Trophoblast cell (in vitro differentiated cells and primary cell): ENCODE measurements at regions not wholly inside any gene's neighbourhood (a gene's known extent, or its start where the extent isn't known, plus 50 kb on each side); places are given as distances from the start of the nearest gene placed in this dataset.

Experiments
- DNase-seq, 2 donors: peaks; one replicate each; pipeline ENCODE4 v3.0.0-alpha.2; 2016
- H2AFZ ChIP-seq: 2 replicates; pipeline ENCODE4 v1.6.1; 2013; ENCODE audit warnings: low read length, moderate library complexity, mild to moderate bottlenecking; ENCODE audit not compliant: insufficient read depth, poor library complexity
- H2AK5ac ChIP-seq: 2 replicates; pipeline ENCODE4 v1.6.1; 2013; ENCODE audit warnings: mild to moderate bottlenecking, low read length
- H2BK120ac ChIP-seq: 2 replicates; pipeline ENCODE4 v1.6.1; 2013; ENCODE audit warnings: low read length, mild to moderate bottlenecking, moderate library complexity; ENCODE audit not compliant: insufficient read depth, poor library complexity
- H2BK12ac ChIP-seq: 2 replicates; pipeline ENCODE4 v1.6.1; 2013; ENCODE audit warnings: mild to moderate bottlenecking, low read length, moderate library complexity
- H2BK5ac ChIP-seq: 2 replicates; pipeline ENCODE4 v1.6.1; 2013; ENCODE audit warnings: low read length, low read depth, moderate library complexity, mild to moderate bottlenecking; ENCODE audit not compliant: poor library complexity
- H3K14ac ChIP-seq: 2 replicates; pipeline ENCODE4 v1.6.1; 2013; ENCODE audit warnings: mild to moderate bottlenecking, low read length
- H3K18ac ChIP-seq: 2 replicates; pipeline ENCODE4 v1.6.1; 2013; ENCODE audit warnings: mild to moderate bottlenecking, low read length
- H3K23ac ChIP-seq: 2 replicates; pipeline ENCODE4 v1.6.1; 2013; ENCODE audit warnings: low read length
- H3K27ac ChIP-seq: 2 replicates; pipeline ENCODE4 v1.5.1; 2013; ENCODE audit warnings: low read depth, mild to moderate bottlenecking, inconsistent platforms, low read length, moderate library complexity
- H3K27me3 ChIP-seq: 2 replicates; pipeline ENCODE4 v1.6.1; 2013; ENCODE audit warnings: inconsistent platforms, mild to moderate bottlenecking, low read length, moderate library complexity; ENCODE audit not compliant: insufficient read depth
- H3K36me3 ChIP-seq, 2 experiments: 1 replicate in 1 of 2; 2 replicates in 1 of 2; pipeline ENCODE4 v1.6.1; 2013; ENCODE audit warnings: low read length in 2 of 2, mild to moderate bottlenecking in 2 of 2, moderate library complexity in 1 of 2; ENCODE audit not compliant: insufficient read depth in 2 of 2, control insufficient read depth in 1 of 2
- H3K4ac ChIP-seq: 2 replicates; pipeline ENCODE4 v1.6.1; 2013; ENCODE audit warnings: low read depth, mild to moderate bottlenecking, low read length, moderate library complexity
- H3K4me1 ChIP-seq, 2 experiments: 1 replicate in 1 of 2; 2 replicates in 1 of 2; pipeline ENCODE4 v1.6.1; 2013; ENCODE audit warnings: low read length in 2 of 2, mild to moderate bottlenecking in 2 of 2, moderate library complexity in 1 of 2; ENCODE audit not compliant: insufficient read depth in 2 of 2, control insufficient read depth in 1 of 2
- H3K4me2 ChIP-seq: 2 replicates; pipeline ENCODE4 v1.6.1; 2013; ENCODE audit warnings: inconsistent platforms, mild to moderate bottlenecking, low read length, moderate library complexity
- H3K4me3 ChIP-seq: 2 replicates; pipeline ENCODE4 v1.5.1; 2013; ENCODE audit warnings: mild to moderate bottlenecking, low read depth, low read length, inconsistent platforms
- H3K79me1 ChIP-seq: one replicate; pipeline ENCODE4 v1.6.1; 2013; ENCODE audit warnings: low read length
- H3K79me2 ChIP-seq: 2 replicates; pipeline ENCODE4 v1.6.1; 2013; ENCODE audit warnings: low read length, mild to moderate bottlenecking; ENCODE audit not compliant: control insufficient read depth, insufficient read depth, poor library complexity
- H3K9ac ChIP-seq: 2 replicates; pipeline ENCODE4 v1.6.1; 2013; ENCODE audit warnings: mild to moderate bottlenecking, low read length
- H3K9me3 ChIP-seq: 2 replicates; pipeline ENCODE4 v1.6.1; 2013; ENCODE audit warnings: low read depth, mild to moderate bottlenecking, control low read depth, inconsistent platforms, low read length; ENCODE audit not compliant: insufficient read depth
- H4K12ac ChIP-seq: 2 replicates; pipeline ENCODE4 v1.6.1; 2013; ENCODE audit warnings: low read depth, mild to moderate bottlenecking, low read length, moderate library complexity
- H4K8ac ChIP-seq: 2 replicates; pipeline ENCODE4 v1.6.1; 2013; ENCODE audit warnings: low read depth, mild to moderate bottlenecking, low read length, moderate library complexity
- H4K91ac ChIP-seq: one replicate; pipeline ENCODE4 v1.6.1; 2013; ENCODE audit warnings: low read depth, mild to moderate bottlenecking, low read length, moderate library complexity
- whole genome bisulfite sequencing: extraction: QIAGEN DNeasy Blood & Tissue Kit; methylation state at CpG from one replicate; pipeline ENCODE4 v1.1.7; 2013; ENCODE audit warnings: missing lambda C conversion rate; ENCODE audit not compliant: insufficient read length, insufficient coverage; ENCODE audit errors: extremely low coverage; 5-methylcytosine and 5-hydroxymethylcytosine counted together

DNA sequence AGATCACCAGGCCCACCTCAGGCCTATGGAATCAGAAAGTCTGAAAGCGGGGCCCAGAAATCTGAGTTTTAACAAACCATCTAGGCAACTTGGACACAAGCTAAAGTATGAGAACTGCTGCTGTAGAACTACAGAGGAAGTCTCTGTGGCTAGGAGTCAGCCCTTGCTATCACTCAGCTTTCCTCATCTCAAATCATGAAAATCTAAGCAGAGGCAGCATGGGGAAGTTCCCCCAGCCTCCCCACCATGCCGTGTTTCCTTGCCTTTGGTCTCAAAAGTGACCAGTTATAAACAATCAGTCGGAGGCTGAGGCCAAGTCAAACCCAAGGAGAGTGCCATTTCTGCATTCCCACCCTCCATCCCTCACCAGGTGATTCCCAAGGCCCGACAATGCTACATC is 404.7 kb downstream of the BCL11A start:
- H3K4me1 ChIP-seq = no peaks in the 10 kb centered on the region
- no CpG with 5 or more reads among the region's 4 CpGs for WGBS

DNA sequence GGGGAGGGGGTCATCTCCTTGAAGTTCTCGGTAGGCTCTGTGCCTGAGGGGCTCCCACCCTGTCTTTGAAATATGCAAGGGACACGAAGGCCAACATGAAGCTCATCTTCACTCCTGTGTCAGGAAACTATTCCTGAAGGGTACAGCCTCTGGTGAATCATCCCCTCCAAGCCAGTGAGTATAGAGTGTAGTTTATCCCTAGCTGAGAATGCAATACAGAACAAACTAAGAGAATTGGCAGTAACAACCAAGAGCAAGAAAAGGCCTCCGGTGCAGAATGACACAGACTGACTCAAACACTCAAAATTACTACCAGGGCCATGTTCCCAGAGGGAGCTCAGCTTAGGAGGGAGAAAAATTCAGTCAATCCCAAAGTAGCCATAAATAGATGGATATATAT is 413.3 kb downstream of the BCL11A start:
- Histone ChIP-seq H3K4me1 (peaks cover 5 to 10% of the 10 kb centered on the region in 2 experiments), H3K79me2 (no peaks in the 10 kb centered on the region)
- no peak for DNase-seq

More for the DNA sequence above, 404.7 kb downstream of the BCL11A start:
- no peak overlapping the region for H2BK120ac ChIP-seq
- no peak overlapping the region for H3K18ac ChIP-seq
- H3K27ac ChIP-seq = no peak overlapping the region
- H2AK5ac ChIP-seq = no peak overlapping the region
- no peaks in the 10 kb centered on the region for H3K79me2 ChIP-seq
- no peak overlapping the region for H3K9ac ChIP-seq
- no peak overlapping the region for H3K14ac ChIP-seq
- H2BK5ac ChIP-seq = no peak overlapping the region
- no peak overlapping the region for H3K4me2 ChIP-seq
- H3K27me3 ChIP-seq = no peaks in the 10 kb centered on the region
- H4K12ac ChIP-seq = no peak overlapping the region
- no peaks in the 10 kb centered on the region for H3K9me3 ChIP-seq
- H3K4ac ChIP-seq = no peak overlapping the region
- no peak overlapping the region for H4K8ac ChIP-seq
- H3K23ac ChIP-seq = no peak overlapping the region
- DNase-seq = no peak
- no peak overlapping the region for H2BK12ac ChIP-seq
- H2AFZ ChIP-seq = no peak overlapping the region
- H3K36me3 ChIP-seq = no peaks in the 10 kb centered on the region
- no peak overlapping the region for H3K4me3 ChIP-seq
- H3K79me1 ChIP-seq = no peaks in the 10 kb centered on the region
- no peak overlapping the region for H4K91ac ChIP-seq

DNA sequence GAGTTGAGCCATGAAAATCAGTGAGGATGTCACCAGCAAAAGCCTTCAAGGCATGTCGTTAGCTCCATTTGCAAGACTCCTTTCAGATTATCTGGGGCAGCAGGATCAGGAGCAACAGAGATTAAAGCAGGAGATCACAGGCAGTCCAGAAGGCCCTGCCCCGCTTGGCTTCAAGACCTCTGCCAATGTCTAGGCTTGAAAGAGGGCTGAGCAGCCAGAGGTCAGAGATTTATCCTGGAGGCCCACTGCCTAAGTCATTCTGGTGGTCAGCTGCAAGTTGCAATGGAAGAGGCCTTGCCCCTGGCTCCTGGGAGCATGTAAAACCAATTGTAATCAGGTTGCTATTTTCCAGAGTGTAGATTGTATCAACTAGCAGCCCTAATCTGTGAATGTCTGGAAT is 416.5 kb downstream of the BCL11A start:
- H2AK5ac ChIP-seq = no peak overlapping the region
- no peak overlapping the region for H3K4me3 ChIP-seq
- no peak overlapping the region for H3K9ac ChIP-seq
- H4K8ac ChIP-seq = no peak overlapping the region
- peaks cover 5% of the 10 kb centered on the region for H3K9me3 ChIP-seq
- no peak overlapping the region for H4K91ac ChIP-seq
- H2BK120ac ChIP-seq = no peak overlapping the region
- no peak overlapping the region for H3K27ac ChIP-seq
- DNase-seq = no peak
- no peak overlapping the region for H4K12ac ChIP-seq
- peaks cover 5 to 10% of the 10 kb centered on the region in 2 experiments for H3K4me1 ChIP-seq
- H2BK5ac ChIP-seq = no peak overlapping the region
- H3K4me2 ChIP-seq = no peak overlapping the region
- peaks cover 0 to 2% of the 10 kb centered on the region in 2 experiments for H3K36me3 ChIP-seq
- no peak overlapping the region for H3K18ac ChIP-seq
- H3K4ac ChIP-seq = no peak overlapping the region
- no peaks in the 10 kb centered on the region for H3K79me1 ChIP-seq
- no peak overlapping the region for H2AFZ ChIP-seq
- no peak overlapping the region for H3K14ac ChIP-seq
- no peaks in the 10 kb centered on the region for H3K27me3 ChIP-seq
- no peak overlapping the region for H2BK12ac ChIP-seq
- no peak overlapping the region for H3K23ac ChIP-seq
- no CpG with 5 or more reads among the region's 2 CpGs for WGBS
- H3K79me2 ChIP-seq = no peaks in the 10 kb centered on the region

More for the DNA sequence above, 413.3 kb downstream of the BCL11A start:
- no peak overlapping the region for H4K91ac ChIP-seq
- peaks cover 0 to 2% of the 10 kb centered on the region in 2 experiments for H3K36me3 ChIP-seq
- no peak overlapping the region for H2AFZ ChIP-seq
- H2BK12ac ChIP-seq = no peak overlapping the region
- H3K79me1 ChIP-seq = no peaks in the 10 kb centered on the region
- no peak overlapping the region for H3K9ac ChIP-seq
- H3K27me3 ChIP-seq = no peaks in the 10 kb centered on the region
- WGBS = no CpG with 5 or more reads among the region's 3 CpGs
- H4K8ac ChIP-seq = no peak overlapping the region
- H3K9me3 ChIP-seq = peaks cover 5% of the 10 kb centered on the region
- no peak overlapping the region for H3K4me2 ChIP-seq
- no peak overlapping the region for H2BK5ac ChIP-seq
- H2AK5ac ChIP-seq = no peak overlapping the region
- no peak overlapping the region for H3K4ac ChIP-seq
- no peak overlapping the region for H3K18ac ChIP-seq
- no peak overlapping the region for H3K23ac ChIP-seq
- no peak overlapping the region for H2BK120ac ChIP-seq
- H3K4me3 ChIP-seq = no peak overlapping the region
- H3K27ac ChIP-seq = no peak overlapping the region
- no peak overlapping the region for H4K12ac ChIP-seq
- H3K14ac ChIP-seq = no peak overlapping the region

GRCh38 chr2:60127191-60127590 is 426.3 kb downstream of the BCL11A start:
- Histone ChIP-seq H3K23ac (no peak overlapping the region), H2BK12ac (no peak overlapping the region), H2AFZ (no peak overlapping the region), H3K4ac (no peak overlapping the region), H4K91ac (no peak overlapping the region), H2BK120ac (no peak overlapping the region), H2AK5ac (no peak overlapping the region), H3K27me3 (no peaks in the 10 kb centered on the region), H3K9me3 (no peaks in the 10 kb centered on the region), H4K8ac (no peak overlapping the region), H3K79me2 (no peaks in the 10 kb centered on the region), H3K9ac (no peak overlapping the region), H3K27ac (no peak overlapping the region), H3K79me1 (no peaks in the 10 kb centered on the region), H3K4me1 (no peaks in the 10 kb centered on the region), H3K18ac (no peak overlapping the region), H4K12ac (no peak overlapping the region), H3K4me3 (no peak overlapping the region), H3K36me3 (no peaks in the 10 kb centered on the region), H3K14ac (no peak overlapping the region), H2BK5ac (no peak overlapping the region), H3K4me2 (no peak overlapping the region)
- no CpG with 5 or more reads among the region's 2 CpGs for WGBS
- DNase-seq = no peak
